HEK293T (cell line): ENCODE measurements at regions not wholly inside any gene's neighbourhood (a gene's known extent, or its start where the extent isn't known, plus 50 kb on each side); places are given as distances from the start of the nearest gene placed in this dataset.
A peak's percentile ranks its signal among the peaks of the same experiment; 100 is the strongest.

Source experiments
- CTCF ChIA-PET: fragments of 350-600 bp; formaldehyde crosslinking; extraction: SDS; loops from one replicate; lab custom pipeline; 2021; ENCODE audit warnings: antibody characterized with exemption, inconsistent platforms; lab: Yijun Ruan, JAX
- POLR2A ChIA-PET: fragments of 350-600 bp; formaldehyde crosslinking; extraction: SDS; loops from one replicate; lab custom pipeline; 2020; ENCODE audit warnings: antibody characterized with exemption, inconsistent platforms; lab: Yijun Ruan, JAX
- DNase-seq: peaks from one replicate; pipeline ENCODE4 v3.0.0; 2012; ENCODE audit warnings: mixed read lengths; ENCODE audit errors: extremely low spot score
- ARNT ChIP-seq: fragments of 450-650 bp; IDR thresholded peaks from 2 replicates; pipeline ENCODE4 v1.6.1; 2017; ENCODE audit warnings: mild to moderate bottlenecking
- BHLHE40 ChIP-seq: fragments of 450-650 bp; IDR thresholded peaks from 2 replicates; pipeline ENCODE4 v1.6.1; 2016; ENCODE audit warnings: mild to moderate bottlenecking, moderate library complexity, borderline replicate concordance
- CTBP1 ChIP-seq: fragments of 450-650 bp; IDR thresholded peaks from 2 replicates; pipeline ENCODE4 v1.6.1; 2016; ENCODE audit warnings: borderline replicate concordance
- ELF4 ChIP-seq: fragments of 450-650 bp; IDR thresholded peaks from 2 replicates; pipeline ENCODE4 v1.6.1; 2017; ENCODE audit warnings: antibody characterized with exemption
- FOXA1 ChIP-seq: fragments of 450-650 bp; IDR thresholded peaks from 2 replicates; pipeline ENCODE4 v1.6.1; 2016; ENCODE audit warnings: mild to moderate bottlenecking
- FOXK2 ChIP-seq: fragments of 450-650 bp; IDR thresholded peaks from 2 replicates; pipeline ENCODE4 v1.6.1; 2016; ENCODE audit warnings: mild to moderate bottlenecking
- FOXM1 ChIP-seq: fragments of 450-650 bp; IDR thresholded peaks from 2 replicates; pipeline ENCODE4 v1.6.1; 2017; ENCODE audit warnings: mild to moderate bottlenecking, borderline replicate concordance
- HDGF ChIP-seq: fragments of 450-650 bp; IDR thresholded peaks from 2 replicates; pipeline ENCODE4 v1.6.1; 2017; ENCODE audit warnings: antibody characterized with exemption, borderline replicate concordance
- L3MBTL2 ChIP-seq: fragments of 450-650 bp; conservative IDR thresholded peaks from 2 replicates; pipeline ENCODE4 v1.6.1; 2016; ENCODE audit warnings: mild to moderate bottlenecking
- LEF1 ChIP-seq: fragments of 450-650 bp; IDR thresholded peaks from 2 replicates; pipeline ENCODE4 v1.6.1; 2017; ENCODE audit warnings: mild to moderate bottlenecking, borderline replicate concordance
- NFRKB ChIP-seq: fragments of 450-650 bp; IDR thresholded peaks from 2 replicates; pipeline ENCODE4 v1.6.1; 2016; ENCODE audit warnings: mild to moderate bottlenecking, moderate library complexity
- PKNOX1 ChIP-seq: fragments of 450-650 bp; IDR thresholded peaks from 2 replicates; pipeline ENCODE4 v1.6.1; 2016
- SP1 ChIP-seq: fragments of 450-650 bp; IDR thresholded peaks from 2 replicates; pipeline ENCODE4 v1.6.1; 2017
- SUZ12 ChIP-seq: fragments of 450-650 bp; IDR thresholded peaks from 2 replicates; pipeline ENCODE4 v1.6.1; 2016; ENCODE audit warnings: mild to moderate bottlenecking
- TARDBP ChIP-seq: fragments of 450-650 bp; IDR thresholded peaks from 2 replicates; pipeline ENCODE4 v1.6.1; 2016
- ZNF384 ChIP-seq: fragments of 450-650 bp; IDR thresholded peaks from 2 replicates; pipeline ENCODE4 v1.6.1; 2016

- DNase-seq, result no peak
- ChIA-PET POLR2A (no interaction called here), CTCF (no interaction called here)
- TF ChIP-seq FOXM1, result no peak
- TF ChIP-seq ZNF384, result no peak
- no peak for TF ChIP-seq PKNOX1
- no peak for TF ChIP-seq ELF4
- TF ChIP-seq BHLHE40, result no peak
- TF ChIP-seq ARNT, result no peak
- no peak for TF ChIP-seq FOXK2
- TF ChIP-seq TARDBP, result no peak
- TF ChIP-seq SUZ12, result no peak
- no peak for TF ChIP-seq CTBP1
- no peak for TF ChIP-seq FOXA1
Observed at GRCh38 chr6:106829451-106829850, 145.1 kb downstream of the CD24 start.

- no peak for DNase-seq
- CTCF ChIA-PET, result no interaction called here
- TF ChIP-seq L3MBTL2 (no peak), HDGF (no peak), CTBP1 (no peak), FOXK2 (no peak), PKNOX1 (no peak), FOXM1 (no peak), ELF4 (no peak), BHLHE40 (no peak), NFRKB (no peak), ZNF384 (no peak), LEF1 (no peak), TARDBP (no peak), SP1 (no peak), FOXA1 (no peak), ARNT (no peak), SUZ12 (no peak)
- POLR2A ChIA-PET, result no interaction called here
Observed at GRCh38 chr6:106827081-106827480, 147.4 kb downstream of the CD24 start.

GRCh38 chr6:106825156-106825555 is 149.4 kb downstream of the CD24 start:
- TF ChIP-seq TARDBP, result no peak
- ChIA-PET POLR2A (no interaction called here), CTCF (interaction anchor here (0.6 kb wide), 1 partner anchor 71 kb away, joined by 3 read pairs; no protein-coding TSS in a partner anchor)
- no peak for DNase-seq

GRCh38 chr6:106823732-106824351 is 150.7 kb downstream of the CD24 start:
- DNase-seq, result no peak
- ChIA-PET POLR2A (no interaction called here), CTCF (no interaction called here)
- TF ChIP-seq SUZ12 (no peak), ARNT (no peak), L3MBTL2 (no peak)

GRCh38 chr6:106823058-106823457 is 151.5 kb downstream of the CD24 start:
- POLR2A ChIA-PET, result no interaction called here

GRCh38 chr6:106820412-106820852 is 154.1 kb downstream of the CD24 start:
- TF ChIP-seq ARNT, result no peak
- peak; percentile 31 for TF ChIP-seq PKNOX1
- TF ChIP-seq ELF4, result no peak
- ChIA-PET CTCF (no interaction called here), POLR2A (no interaction called here)
- DNase-seq, result no peak

More at GRCh38 chr6:106823058-106823457, 151.5 kb downstream of the CD24 start:
- DNase-seq, result no peak
- no peak for TF ChIP-seq NFRKB
- TF ChIP-seq SP1, result no peak
- TF ChIP-seq HDGF, result no peak
- no peak for TF ChIP-seq L3MBTL2
- TF ChIP-seq FOXK2, result no peak
- CTCF ChIA-PET, result no interaction called here

GRCh38 chr6:106811088-106811686 is 163.3 kb downstream of the CD24 start:
- no peak for DNase-seq
- ChIA-PET CTCF (no interaction called here), POLR2A (no interaction called here)
- TF ChIP-seq L3MBTL2 (no peak), FOXK2 (no peak), CTBP1 (no peak), ARNT (no peak), LEF1 (no peak), ELF4 (no peak), NFRKB (no peak), SUZ12 (no peak), ZNF384 (no peak), SP1 (no peak), TARDBP (no peak), HDGF (no peak)
